HG03457 (cell line): ENCODE measurements at regions not wholly inside any gene's neighbourhood (a gene's known extent, or its start where the extent isn't known, plus 50 kb on each side); places are given as distances from the start of the nearest gene placed in this dataset.
"Not testable (repeated sequence)": the region's sequence is repeated elsewhere in the genome, so short reads cannot be mapped to it uniquely, and the experiment has no call there.

ENCODE experiments used
- ATAC-seq: cut with Tn5 transposase; IDR thresholded peaks from one replicate; pipeline ENCODE4 v1.9.1; 2021; ENCODE audit warnings: moderate number of reproducible peaks; ENCODE audit not compliant: unreplicated experiment

GRCh38 chr18:1627494-1627893 is 722.8 kb downstream of the ADCYAP1 start:
- ATAC-seq: no peak

GRCh38 chr18:1648712-1649111 is 744.0 kb downstream of the ADCYAP1 start:
- ATAC-seq: no peak

- no peak for ATAC-seq
Measured at GRCh38 chr18:1652018-1652417, 747.3 kb downstream of the ADCYAP1 start.

- ATAC-seq: no peak
Measured at GRCh38 chr18:1653873-1654272, 749.2 kb downstream of the ADCYAP1 start.

GRCh38 chr18:1657876-1658275 is 753.2 kb downstream of the ADCYAP1 start:
- no peak for ATAC-seq

GRCh38 chr18:1658908-1659566 is 754.4 kb downstream of the ADCYAP1 start:
- no peak for ATAC-seq

- ATAC-seq: peak; percentile 64
Measured at GRCh38 chr18:1663879-1664705, 759.4 kb downstream of the ADCYAP1 start.

GRCh38 chr18:1665079-1665478 is 760.4 kb downstream of the ADCYAP1 start:
- no peak for ATAC-seq

GRCh38 chr18:1668279-1668678 is 763.6 kb downstream of the ADCYAP1 start:
- no peak for ATAC-seq

GRCh38 chr18:1671710-1672109 is 767.0 kb downstream of the ADCYAP1 start:
- ATAC-seq: not testable (repeated sequence)

GRCh38 chr18:1676387-1676786 is 771.7 kb downstream of the ADCYAP1 start:
- no peak for ATAC-seq

GRCh38 chr18:1680108-1680507 is 775.4 kb downstream of the ADCYAP1 start:
- ATAC-seq: no peak

- no peak for ATAC-seq
Measured at GRCh38 chr18:1691863-1692262, 787.2 kb downstream of the ADCYAP1 start.

GRCh38 chr18:1708006-1708405 is 803.3 kb downstream of the ADCYAP1 start:
- ATAC-seq: no peak

GRCh38 chr18:1710114-1710513 is 805.4 kb downstream of the ADCYAP1 start:
- ATAC-seq: no peak

- ATAC-seq: no peak
Measured at GRCh38 chr18:1732143-1732542, 827.5 kb downstream of the ADCYAP1 start.

- no peak for ATAC-seq
Measured at GRCh38 chr18:1746131-1746530, 825.2 kb downstream of the METTL4 start.

- ATAC-seq: no peak
Measured at GRCh38 chr18:1751249-1751648, 820.1 kb downstream of the METTL4 start.

- no peak for ATAC-seq
Measured at GRCh38 chr18:1760901-1761300, 810.4 kb downstream of the METTL4 start.

GRCh38 chr18:1774261-1774660 is 797.0 kb downstream of the METTL4 start:
- no peak for ATAC-seq

- ATAC-seq: no peak
Measured at GRCh38 chr18:1777843-1778242, 793.5 kb downstream of the METTL4 start.

- no peak for ATAC-seq
Measured at GRCh38 chr18:1778496-1779178, 792.7 kb downstream of the METTL4 start.
